ENCODE measurements at regions not wholly inside any gene's neighbourhood (a gene's known extent, or its start where the extent isn't known, plus 50 kb on each side); places are given as distances from the start of the nearest gene placed in this dataset.

- DNase-seq (ENCODE audit: low spot score), result no peak
Measured at GRCh38 chr5:54367844-54368243, 57.5 kb upstream of the ARL15 start.

- no peak for DNase-seq (ENCODE audit: low spot score)
Measured at GRCh38 chr5:54366707-54367106, 56.3 kb upstream of the ARL15 start.

- DNase-seq (ENCODE audit: low spot score), result no peak
Measured at GRCh38 chr5:54363669-54364068, 53.3 kb upstream of the ARL15 start.

- no peak for DNase-seq (ENCODE audit: low spot score)
Measured at GRCh38 chr5:54362992-54363625, 52.7 kb upstream of the ARL15 start.

- DNase-seq (ENCODE audit: low spot score), result no peak
Measured at GRCh38 chr5:54362434-54362833, 52.1 kb upstream of the ARL15 start.

- no peak for DNase-seq (ENCODE audit: low spot score)
Measured at GRCh38 chr5:54361691-54362411, 51.5 kb upstream of the ARL15 start.

GRCh38 chr5:54360925-54361662 is 50.7 kb upstream of the ARL15 start:
- no peak for DNase-seq (ENCODE audit: low spot score)
